COLO668 (cell line): ENCODE measurements at regions not wholly inside any gene's neighbourhood (a gene's known extent, or its start where the extent isn't known, plus 50 kb on each side); places are given as distances from the start of the nearest gene placed in this dataset.
A peak's percentile ranks its signal among the peaks of the same experiment; 100 is the strongest.
"Not testable (repeated sequence)": the region's sequence is repeated elsewhere in the genome, so short reads cannot be mapped to it uniquely, and the experiment has no call there.

ENCODE experiments used
- DNase-seq: peaks from one replicate; lab custom pipeline; 2025; ENCODE audit not compliant: unreplicated experiment; lab: John Stamatoyannopoulos, UW

GRCh38 chr6:131490441-131490840 lies 82.6 kb upstream of the ARG1 start:
- no peak for DNase-seq

- DNase-seq = no peak
These were observed 80.0 kb upstream of the ARG1 start for GRCh38 chr6:131492932-131493573.

GRCh38 chr6:131504387-131504786 lies 68.6 kb upstream of the ARG1 start:
- not testable (repeated sequence) for DNase-seq

GRCh38 chr6:131510094-131510493 lies 62.9 kb upstream of the ARG1 start:
- DNase-seq = no peak

- DNase-seq = no peak
These were observed 62.4 kb upstream of the ARG1 start for GRCh38 chr6:131510591-131510990.

GRCh38 chr6:131519670-131520436 lies 53.2 kb upstream of the ARG1 start:
- peak; percentile 2 for DNase-seq
